ENCODE measurements at regions not wholly inside any gene's neighbourhood (a gene's known extent, or its start where the extent isn't known, plus 50 kb on each side); places are given as distances from the start of the nearest gene placed in this dataset.

DNA sequence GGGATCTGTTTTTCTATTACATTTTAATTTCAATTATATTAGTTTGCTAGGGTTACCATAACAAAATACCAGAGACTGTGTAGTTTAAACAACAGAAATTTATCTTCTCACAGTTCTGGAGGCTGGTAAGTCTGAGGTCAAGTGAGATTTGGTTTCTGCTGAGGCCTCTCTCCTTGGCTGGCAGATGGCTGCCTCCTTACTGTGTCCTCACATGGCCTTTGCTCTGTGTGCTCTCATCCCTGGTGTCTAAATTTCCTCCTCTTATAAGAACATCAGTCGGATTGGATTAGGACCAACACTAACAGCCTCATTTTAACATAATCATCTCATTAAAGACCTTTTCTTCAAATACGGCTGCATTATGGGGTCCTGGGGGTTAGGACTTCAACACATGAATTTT, 195.2 kb upstream of the CHODL start:
- Histone ChIP-seq H3K27ac (ENCODE audit: extremely low read depth, low read depth, low read length) (no peak overlapping the region), H3K36me3 (ENCODE audit: control insufficient read depth in 2 of 2, insufficient read depth in 1 of 2, low read length in 2 of 2) (no peaks in the 10 kb centered on the region), H3K9me3 (ENCODE audit: control insufficient read depth, insufficient read depth, low read depth, low read length) (no peaks in the 10 kb centered on the region), H3K4me3 (ENCODE audit: low read depth, low read length) (no peak overlapping the region), H3K4me1 (ENCODE audit: control insufficient read depth, insufficient read depth, low read length) (no peaks in the 10 kb centered on the region)
- ChIA-PET CTCF (interaction anchor here (0.7 kb wide), 1 partner anchor 369 kb away, joined by 3 read pairs; no protein-coding TSS in a partner anchor), POLR2A (no interaction called here)
- no peak for TF ChIP-seq ZNF324 (tag by site-specific recombination; IDR thresholded peaks at IDR 0.05)
- no peak for TF ChIP-seq PRDM1 (tag by site-specific recombination; IDR thresholded peaks at IDR 0.05)
- TF ChIP-seq ZNF391 (tag by site-specific recombination; IDR thresholded peaks at IDR 0.05; ENCODE audit: borderline replicate concordance, low read depth), result no peak
- TF ChIP-seq TCF7L2 (IDR thresholded peaks at IDR 0.05; ENCODE audit: borderline replicate concordance, low read depth, low read length), result no peak
- TF ChIP-seq ZNF121 (tag by site-specific recombination; IDR thresholded peaks at IDR 0.05), result no peak
- no peak for TF ChIP-seq ZNF623 (tag by site-specific recombination; IDR thresholded peaks at IDR 0.05)
- TF ChIP-seq OSR2 (tag by site-specific recombination; IDR thresholded peaks at IDR 0.05), result no peak
- no peak for TF ChIP-seq ZBTB21 (tag by site-specific recombination; IDR thresholded peaks at IDR 0.05)
- TF ChIP-seq, protein P1, sequence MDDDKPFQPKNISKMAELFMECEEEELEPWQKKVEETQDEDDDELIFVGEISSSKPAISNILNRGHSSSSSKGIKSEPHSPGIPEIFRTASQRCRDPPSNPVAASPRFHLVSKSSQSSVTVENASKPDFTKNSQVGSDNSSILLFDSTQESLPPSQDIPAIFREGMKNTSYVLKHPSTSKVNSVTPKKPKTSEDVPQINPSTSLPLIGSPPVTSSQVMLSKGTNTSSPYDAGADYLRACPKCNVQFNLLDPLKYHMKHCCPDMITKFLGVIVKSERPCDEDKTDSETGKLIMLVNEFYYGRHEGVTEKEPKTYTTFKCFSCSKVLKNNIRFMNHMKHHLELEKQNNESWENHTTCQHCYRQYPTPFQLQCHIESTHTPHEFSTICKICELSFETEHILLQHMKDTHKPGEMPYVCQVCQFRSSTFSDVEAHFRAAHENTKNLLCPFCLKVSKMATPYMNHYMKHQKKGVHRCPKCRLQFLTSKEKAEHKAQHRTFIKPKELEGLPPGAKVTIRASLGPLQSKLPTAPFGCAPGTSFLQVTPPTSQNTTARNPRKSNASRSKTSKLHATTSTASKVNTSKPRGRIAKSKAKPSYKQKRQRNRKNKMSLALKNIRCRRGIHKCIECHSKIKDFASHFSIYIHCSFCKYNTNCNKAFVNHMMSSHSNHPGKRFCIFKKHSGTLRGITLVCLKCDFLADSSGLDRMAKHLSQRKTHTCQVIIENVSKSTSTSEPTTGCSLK (tag by site-specific recombination; IDR thresholded peaks at IDR 0.05), result no peak
- no peak for TF ChIP-seq WT1 (tag by site-specific recombination; IDR thresholded peaks at IDR 0.05)

DNA sequence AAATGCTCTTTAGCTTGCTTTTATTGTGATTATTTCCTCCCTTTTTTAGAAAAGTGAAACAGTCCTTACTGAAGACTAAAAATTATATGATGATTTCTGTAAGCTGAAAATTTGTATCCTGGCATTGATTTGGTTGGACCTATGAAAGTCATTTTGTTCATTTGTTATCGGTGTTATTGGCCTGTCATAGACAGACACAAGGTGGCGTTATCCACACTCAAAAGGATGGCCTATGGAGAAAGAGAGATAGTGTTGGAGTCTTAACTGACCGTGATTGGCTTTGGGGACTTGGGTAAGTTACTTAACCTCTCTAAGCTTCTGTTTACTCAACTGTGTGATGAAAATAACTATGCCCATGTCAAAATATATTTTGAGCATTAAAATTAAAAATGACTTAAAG, 203.6 kb upstream of the CHODL start:
- H3K36me3 ChIP-seq (ENCODE audit: control insufficient read depth in 2 of 2, insufficient read depth in 1 of 2, low read length in 2 of 2), result no peaks in the 10 kb centered on the region
- no peaks in the 10 kb centered on the region for H3K9me3 ChIP-seq (ENCODE audit: control insufficient read depth, insufficient read depth, low read depth, low read length)
- no peaks in the 10 kb centered on the region for H3K4me1 ChIP-seq (ENCODE audit: control insufficient read depth, insufficient read depth, low read length)
- CTCF ChIA-PET, result interaction anchor here (0.6 to 3.0 kb wide), 55 partner anchors 9 to 650 kb away, joined by 3 to 23 read pairs (median 4); no protein-coding TSS in a partner anchor
- POLR2A ChIA-PET, result no interaction called here
- H3K4me3 ChIP-seq (ENCODE audit: low read depth, low read length), result no peak overlapping the region
- no peak overlapping the region for H3K27ac ChIP-seq (ENCODE audit: extremely low read depth, low read depth, low read length)
- TF ChIP-seq ZNF654 (tag by site-specific recombination; IDR thresholded peaks at IDR 0.05; ENCODE audit: low read depth) (peak; percentile 31), ZNF391 (tag by site-specific recombination; IDR thresholded peaks at IDR 0.05; ENCODE audit: borderline replicate concordance, low read depth) (no peak)

DNA sequence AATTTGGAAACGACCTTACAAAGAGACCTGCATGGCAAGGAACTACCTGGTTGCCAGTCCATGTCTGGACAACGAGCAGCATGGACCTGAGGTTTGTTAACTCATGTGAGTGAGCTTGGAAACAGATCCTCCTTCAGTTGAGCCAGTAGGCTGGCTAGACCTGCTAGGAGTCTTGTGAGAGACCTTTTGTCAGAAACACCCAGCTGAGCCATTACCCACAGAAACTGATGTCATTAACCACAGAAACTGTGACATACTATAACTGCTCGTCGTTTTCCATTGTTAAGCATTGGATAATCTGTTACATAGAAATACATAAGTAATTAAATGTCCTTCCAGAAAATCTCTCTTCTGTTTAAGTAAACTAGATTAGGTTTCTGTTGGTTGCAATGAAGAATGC, 211.1 kb upstream of the C21orf91 start:
- POLR2A ChIA-PET, result no interaction called here
- no peak for TF ChIP-seq OSR2 (tag by site-specific recombination; IDR thresholded peaks at IDR 0.05)
- TF ChIP-seq ZNF223 (tag by site-specific recombination; IDR thresholded peaks at IDR 0.05), result no peak
- no peak for TF ChIP-seq ZNF664 (tag by site-specific recombination; IDR thresholded peaks at IDR 0.05)
- no peak for TF ChIP-seq ZNF701 (tag by site-specific recombination; IDR thresholded peaks at IDR 0.05)
- no peak for TF ChIP-seq ZNF366 (tag by site-specific recombination; conservative IDR thresholded peaks at IDR 0.05)
- TF ChIP-seq, protein P2, sequence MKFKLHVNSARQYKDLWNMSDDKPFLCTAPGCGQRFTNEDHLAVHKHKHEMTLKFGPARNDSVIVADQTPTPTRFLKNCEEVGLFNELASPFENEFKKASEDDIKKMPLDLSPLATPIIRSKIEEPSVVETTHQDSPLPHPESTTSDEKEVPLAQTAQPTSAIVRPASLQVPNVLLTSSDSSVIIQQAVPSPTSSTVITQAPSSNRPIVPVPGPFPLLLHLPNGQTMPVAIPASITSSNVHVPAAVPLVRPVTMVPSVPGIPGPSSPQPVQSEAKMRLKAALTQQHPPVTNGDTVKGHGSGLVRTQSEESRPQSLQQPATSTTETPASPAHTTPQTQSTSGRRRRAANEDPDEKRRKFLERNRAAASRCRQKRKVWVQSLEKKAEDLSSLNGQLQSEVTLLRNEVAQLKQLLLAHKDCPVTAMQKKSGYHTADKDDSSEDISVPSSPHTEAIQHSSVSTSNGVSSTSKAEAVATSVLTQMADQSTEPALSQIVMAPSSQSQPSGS (tag by site-specific recombination; IDR thresholded peaks at IDR 0.05; ENCODE audit: low read depth), result no peak
- no peak for TF ChIP-seq ZXDB (tag by site-specific recombination; IDR thresholded peaks at IDR 0.05)
- TF ChIP-seq ZNF175 (tag by site-specific recombination; IDR thresholded peaks at IDR 0.05), result no peak
- TF ChIP-seq, protein P3, sequence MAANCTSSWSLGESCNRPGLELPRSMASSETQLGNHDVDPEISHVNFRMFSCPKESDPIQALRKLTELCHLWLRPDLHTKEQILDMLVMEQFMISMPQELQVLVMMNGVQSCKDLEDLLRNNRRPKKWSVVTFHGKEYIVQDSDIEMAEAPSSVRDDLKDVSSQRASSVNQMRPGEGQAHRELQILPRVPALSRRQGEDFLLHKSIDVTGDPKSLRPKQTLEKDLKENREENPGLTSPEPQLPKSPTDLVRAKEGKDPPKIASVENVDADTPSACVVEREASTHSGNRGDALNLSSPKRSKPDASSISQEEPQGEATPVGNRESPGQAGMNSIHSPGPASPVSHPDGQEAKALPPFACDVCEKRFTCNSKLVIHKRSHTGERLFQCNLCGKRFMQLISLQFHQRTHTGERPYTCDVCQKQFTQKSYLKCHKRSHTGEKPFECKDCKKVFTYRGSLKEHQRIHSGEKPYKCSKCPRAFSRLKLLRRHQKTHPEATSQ (tag by site-specific recombination; IDR thresholded peaks at IDR 0.05), result no peak
- Histone ChIP-seq H3K4me1 (ENCODE audit: control insufficient read depth, insufficient read depth, low read length) (no peaks in the 10 kb centered on the region), H3K4me3 (ENCODE audit: low read depth, low read length) (no peak overlapping the region), H3K27ac (ENCODE audit: extremely low read depth, low read depth, low read length) (no peak overlapping the region), H3K9me3 (ENCODE audit: control insufficient read depth, insufficient read depth, low read depth, low read length) (no peaks in the 10 kb centered on the region; the same call in 1 of the 2 replicates), H3K36me3 (ENCODE audit: control insufficient read depth in 2 of 2, insufficient read depth in 1 of 2, low read length in 2 of 2) (no peaks in the 10 kb centered on the region)
- CTCF ChIA-PET, result no interaction called here
